ENCODE measurements at regions not wholly inside any gene's neighbourhood (a gene's known extent, or its start where the extent isn't known, plus 50 kb on each side); places are given as distances from the start of the nearest gene placed in this dataset.

GRCh38 chr7:113504691-113505090 is 386.3 kb upstream of the SMIM30 start:
- ChIA-PET CTCF (no interaction called here), POLR2A (ENCODE audit: unreplicated experiment) (no interaction called here)
- H4K5ac ChIP-seq (ENCODE audit: low read depth, low read length), result no peak overlapping the region
- H3K18ac ChIP-seq (ENCODE audit: low read depth, low read length), result no peak overlapping the region
- H4K91ac ChIP-seq (ENCODE audit: insufficient read depth, low read depth, low read length), result no peak overlapping the region
- H3K9me1 ChIP-seq (ENCODE audit: insufficient read depth, low read length), result no peaks in the 10 kb centered on the region
- no peak overlapping the region for H2AK5ac ChIP-seq (ENCODE audit: low read depth, low read length)
- in situ Hi-C loops (cut with MboI; ENCODE audit: low sequenced_read_pairs), result no loop called here
- H2AK9ac ChIP-seq (replicated peaks; ENCODE audit: low read depth, low read length, poor library complexity), result no peak overlapping the region
- no peak overlapping the region for H2BK5ac ChIP-seq (ENCODE audit: low read depth, low read length, poor library complexity, severe bottlenecking)
- no peaks in the 10 kb centered on the region for H3K4me1 ChIP-seq (ENCODE audit: control insufficient read depth, insufficient read depth, low read length)
- TF ChIP-seq MXI1 (IDR thresholded peaks at IDR 0.05; ENCODE audit: borderline replicate concordance, low read depth, low read length), result no peak
- TF ChIP-seq CTCF (conservative IDR thresholded peaks at IDR 0.05; ENCODE audit: low read depth, low read length), result no peak
- no peak for TF ChIP-seq POLR2A (IDR thresholded peaks at IDR 0.05; ENCODE audit: low read depth, low read length)
- no peak for TF ChIP-seq SMC3 (IDR thresholded peaks at IDR 0.05; ENCODE audit: low read depth, low read length)
- TF ChIP-seq CHD1 (IDR thresholded peaks at IDR 0.05; ENCODE audit: low read depth, low read length), result no peak
- TF ChIP-seq RCOR1 (IDR thresholded peaks at IDR 0.05; ENCODE audit: insufficient replicate concordance, low read length), result no peak
- no peak for TF ChIP-seq MAFK (IDR thresholded peaks at IDR 0.05; ENCODE audit: low read depth, low read length)
- TF ChIP-seq USF2 (IDR thresholded peaks at IDR 0.05; ENCODE audit: low read depth, low read length), result no peak
- no peak for TF ChIP-seq ELK1 (IDR thresholded peaks at IDR 0.05; ENCODE audit: borderline replicate concordance, low read depth, low read length)
- TF ChIP-seq MAZ (IDR thresholded peaks at IDR 0.05; ENCODE audit: borderline replicate concordance, low read depth, low read length), result no peak
- TF ChIP-seq CEBPB (IDR thresholded peaks at IDR 0.05; ENCODE audit: low read depth, low read length), result no peak
- no peak overlapping the region for H3K4me2 ChIP-seq (ENCODE audit: low read depth, low read length)
- H4K20me1 ChIP-seq (ENCODE audit: insufficient read depth, low read length), result no peaks in the 10 kb centered on the region
- no peaks in the 10 kb centered on the region for H3K79me1 ChIP-seq (ENCODE audit: low read depth in 1 of 2, low read length in 2 of 2)
- no peak overlapping the region for H3K9ac ChIP-seq (ENCODE audit: low read depth, low read length)
- ATAC-seq (ENCODE audit: low read depth) (no peak), DNase-seq (no peak)
- H3K27ac ChIP-seq (ENCODE audit: insufficient read depth, low read length), result no peak overlapping the region
- no peaks in the 10 kb centered on the region; the same call in 1 of the 2 replicates for H3K9me3 ChIP-seq (ENCODE audit: control insufficient read depth, insufficient read depth, low read length)
- H3K56ac ChIP-seq (ENCODE audit: extremely low read depth, insufficient read depth, low read length), result no peak overlapping the region
- no TSS peak for BruUV-seq (replicated peaks)
- H3K14ac ChIP-seq (replicated peaks; ENCODE audit: low read depth, low read length), result no peak overlapping the region
- WGBS, 2 experiments (ENCODE audit: extremely low coverage in 2 of 2, insufficient read length in 1 of 2), result no CpG with 5 or more reads among the region's 3 CpGs
- H3K4me3 ChIP-seq (ENCODE audit: insufficient read depth, low read depth, low read length), result no peak overlapping the region
- no peak overlapping the region for H2BK15ac ChIP-seq (ENCODE audit: low read depth, low read length)
- H3K27me3 ChIP-seq (ENCODE audit: control insufficient read depth, insufficient read depth, low read length), result no peaks in the 10 kb centered on the region
- H3K36me3 ChIP-seq (ENCODE audit: control insufficient read depth, insufficient read depth, low read length), result no peaks in the 10 kb centered on the region
- no peak overlapping the region for H3K4ac ChIP-seq (ENCODE audit: low read depth, low read length)
- H2BK120ac ChIP-seq (ENCODE audit: low read depth, low read length), result no peak overlapping the region
- H3K23ac ChIP-seq (ENCODE audit: low read depth, low read length), result no peak overlapping the region
- dilution Hi-C loops (cut with HindIII; ENCODE audit: low sequenced_read_pairs, unreplicated experiment), result no loop called here
- H2AFZ ChIP-seq (replicated peaks; ENCODE audit: low read length, poor library complexity), result no peak overlapping the region
- intact Hi-C loops (cut with micrococcal nuclease), result no loop called here
- H2BK20ac ChIP-seq (ENCODE audit: low read depth, low read length), result no peak overlapping the region
- no peak overlapping the region for H4K8ac ChIP-seq (ENCODE audit: low read depth in 2 of 2, low read length in 2 of 2)

All from IMR-90 (cell line).